Keratinocyte (primary cell): ENCODE measurements at regions not wholly inside any gene's neighbourhood (a gene's known extent, or its start where the extent isn't known, plus 50 kb on each side); places are given as distances from the start of the nearest gene placed in this dataset.

ENCODE experiments used
- DNase-seq: peaks from one replicate; pipeline ENCODE4 v3.0.0-alpha.2; 2011; ENCODE audit warnings: low read depth, missing footprints, low spot score
- FAIRE-seq: peaks from 2 replicates; lab custom pipeline; 2011; peaks lifted over from hg19 to GRCh38; lab: Jason Lieb, UNC
- H2AFZ ChIP-seq: 2 replicates; pipeline ENCODE4 v1.6.0; 2012; ENCODE audit warnings: low read length, control low read depth, inconsistent platforms; ENCODE audit not compliant: control insufficient read depth
- H3K27ac ChIP-seq: 2 replicates; pipeline ENCODE4 v1.5.1; 2011; ENCODE audit warnings: low read length; ENCODE audit not compliant: control insufficient read depth, insufficient read depth
- H3K27me3 ChIP-seq: 3 replicates; pipeline ENCODE4 v1.6.0; 2011; ENCODE audit warnings: low read length; ENCODE audit not compliant: control insufficient read depth, insufficient read depth; ENCODE audit errors: extremely low read depth
- H3K36me3 ChIP-seq, 2 experiments: 2 replicates in 1 of 2; 3 replicates in 1 of 2; pipeline ENCODE4 v1.5.1; 2011; ENCODE audit warnings: low read length in 2 of 2, mild to moderate bottlenecking in 1 of 2; ENCODE audit not compliant: control insufficient read depth in 2 of 2, insufficient read depth in 2 of 2; ENCODE audit errors: extremely low read depth in 1 of 2
- H3K4me1 ChIP-seq: 3 replicates; pipeline ENCODE4 v1.5.1; 2011; ENCODE audit warnings: low read length; ENCODE audit not compliant: control insufficient read depth, insufficient read depth; ENCODE audit errors: extremely low read depth
- H3K4me2 ChIP-seq: 3 replicates; pipeline ENCODE4 v1.6.0; 2011; ENCODE audit warnings: low read depth, low read length; ENCODE audit not compliant: control insufficient read depth, insufficient read depth; ENCODE audit errors: extremely low read depth
- H3K4me3 ChIP-seq, 3 experiments: fragments of 200-600 bp in 1 of 3; sonication (generic) in 1 of 3; 2 replicates in 2 of 3; 3 replicates in 1 of 3; pipeline ENCODE4 v1.5.1; 2011 to 2016; ENCODE audit warnings: low read length in 3 of 3, mild to moderate bottlenecking in 3 of 3, control low read depth in 2 of 3, inconsistent platforms in 1 of 3, low read depth in 1 of 3, mixed read lengths in 1 of 3, mixed run types in 1 of 3, moderate library complexity in 1 of 3; ENCODE audit not compliant: control insufficient read depth in 2 of 3, insufficient read depth in 2 of 3; ENCODE audit errors: extremely low read depth in 1 of 3
- H3K79me2 ChIP-seq: 2 replicates; pipeline ENCODE4 v1.6.0; 2012; ENCODE audit warnings: low read length; ENCODE audit not compliant: control insufficient read depth, insufficient read depth
- H3K9ac ChIP-seq: 3 replicates; pipeline ENCODE4 v1.6.0; 2011; ENCODE audit warnings: low read length; ENCODE audit not compliant: control insufficient read depth, insufficient read depth; ENCODE audit errors: extremely low read depth
- H3K9me1 ChIP-seq: 3 replicates; pipeline ENCODE4 v1.6.0; 2011; ENCODE audit warnings: low read length; ENCODE audit not compliant: control insufficient read depth, insufficient read depth; ENCODE audit errors: extremely low read depth
- H3K9me3 ChIP-seq: 2 replicates; pipeline ENCODE4 v1.5.1; 2012; ENCODE audit warnings: low read depth, low read length; ENCODE audit not compliant: control insufficient read depth
- H4K20me1 ChIP-seq: 3 replicates; pipeline ENCODE4 v1.6.0; 2011; ENCODE audit warnings: low read length; ENCODE audit not compliant: control insufficient read depth, insufficient read depth; ENCODE audit errors: extremely low read depth
- EZH2 ChIP-seq: IDR thresholded peaks from one replicate; pipeline ENCODE4 v1.6.1; 2012; ENCODE audit warnings: inconsistent platforms, mild to moderate bottlenecking, low read length, moderate library complexity
- dilution Hi-C: fragments of 300-500 bp; cut with MboI; formaldehyde crosslinking; loops from one replicate; pipeline ENCODE4 v1.7.0; 2020; ENCODE audit warnings: low sequenced_read_pairs; ENCODE audit not compliant: extremely low pct_ligation_motif_present
- TF ChIP-seq, protein P1 (sequence below), 3 experiments: IDR thresholded peaks in 1 of 3; conservative IDR thresholded peaks in 1 of 3; optimal IDR thresholded peaks in 1 of 3; 2 replicates in 2 of 3; 3 replicates in 1 of 3; pipeline versions ENCODE3 to v1.5.1; 2011; ENCODE audit warnings: low read length in 3 of 3, mild to moderate bottlenecking in 3 of 3, moderate library complexity in 2 of 3, control low read depth in 1 of 3, inconsistent platforms in 1 of 3; ENCODE audit not compliant: insufficient read depth in 2 of 3; ENCODE audit errors: extremely low read depth in 1 of 3

DNA sequence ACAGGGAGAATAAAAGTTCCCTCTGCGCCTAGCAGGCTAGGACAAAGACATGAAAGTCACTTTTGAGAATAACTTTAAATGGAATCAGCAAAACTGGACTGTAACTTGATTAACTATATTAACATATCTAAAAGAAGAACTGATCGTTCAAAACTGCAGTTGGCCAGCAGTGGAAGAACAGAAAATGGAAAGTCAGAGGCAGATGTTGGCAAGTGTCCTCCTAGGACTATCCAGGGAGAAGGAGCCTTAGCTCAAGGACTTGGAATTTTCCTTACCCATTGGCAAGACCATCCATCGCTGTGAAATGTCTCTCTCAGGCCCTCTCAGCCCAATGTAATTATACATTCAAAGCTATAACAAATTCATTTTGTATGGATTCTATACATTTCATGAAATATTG lies 419.7 kb downstream of the ATP23 start:
- TF ChIP-seq, protein P1, sequence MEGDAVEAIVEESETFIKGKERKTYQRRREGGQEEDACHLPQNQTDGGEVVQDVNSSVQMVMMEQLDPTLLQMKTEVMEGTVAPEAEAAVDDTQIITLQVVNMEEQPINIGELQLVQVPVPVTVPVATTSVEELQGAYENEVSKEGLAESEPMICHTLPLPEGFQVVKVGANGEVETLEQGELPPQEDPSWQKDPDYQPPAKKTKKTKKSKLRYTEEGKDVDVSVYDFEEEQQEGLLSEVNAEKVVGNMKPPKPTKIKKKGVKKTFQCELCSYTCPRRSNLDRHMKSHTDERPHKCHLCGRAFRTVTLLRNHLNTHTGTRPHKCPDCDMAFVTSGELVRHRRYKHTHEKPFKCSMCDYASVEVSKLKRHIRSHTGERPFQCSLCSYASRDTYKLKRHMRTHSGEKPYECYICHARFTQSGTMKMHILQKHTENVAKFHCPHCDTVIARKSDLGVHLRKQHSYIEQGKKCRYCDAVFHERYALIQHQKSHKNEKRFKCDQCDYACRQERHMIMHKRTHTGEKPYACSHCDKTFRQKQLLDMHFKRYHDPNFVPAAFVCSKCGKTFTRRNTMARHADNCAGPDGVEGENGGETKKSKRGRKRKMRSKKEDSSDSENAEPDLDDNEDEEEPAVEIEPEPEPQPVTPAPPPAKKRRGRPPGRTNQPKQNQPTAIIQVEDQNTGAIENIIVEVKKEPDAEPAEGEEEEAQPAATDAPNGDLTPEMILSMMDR (optimal IDR thresholded peaks at IDR 0.05 in 1 of 3, IDR thresholded peaks at IDR 0.05 in 1 of 3, conservative IDR thresholded peaks at IDR 0.05 in 1 of 3; ENCODE audit: extremely low read depth in 1 of 3, insufficient read depth in 2 of 3, low read length in 3 of 3): no peak
- TF ChIP-seq EZH2: no peak
- no peak for FAIRE-seq

DNA sequence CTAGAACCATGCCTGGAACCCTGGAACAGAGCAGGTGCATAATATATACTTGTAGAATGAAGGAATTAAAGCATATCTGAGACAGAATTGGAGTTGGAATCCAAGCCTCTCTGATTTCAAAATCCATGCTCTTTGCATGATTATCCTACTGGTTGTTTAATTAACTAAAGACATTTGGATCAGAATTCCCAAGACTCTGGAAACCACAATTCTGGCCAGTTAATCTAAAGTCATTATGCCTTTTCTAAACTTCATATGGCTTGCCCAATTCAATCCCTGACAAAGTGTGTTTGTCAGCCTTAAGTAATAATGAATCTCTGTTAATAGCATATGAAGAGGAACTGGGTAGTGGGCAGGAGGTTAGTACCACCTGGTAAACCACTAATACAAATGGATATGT lies 422.6 kb downstream of the ATP23 start:
- H3K79me2 ChIP-seq: no peaks in the 10 kb centered on the region
- no peak overlapping the region for H3K4me3 ChIP-seq
- H3K4me1 ChIP-seq: peaks cover 14% of the 10 kb centered on the region
- H3K27ac ChIP-seq: no peak overlapping the region
- DNase-seq (no peak), FAIRE-seq (no peak)
- no peaks in the 10 kb centered on the region for H4K20me1 ChIP-seq
- H3K4me2 ChIP-seq: no peak overlapping the region
- H3K36me3 ChIP-seq: no peaks in the 10 kb centered on the region
- H3K27me3 ChIP-seq: no peaks in the 10 kb centered on the region
- TF ChIP-seq, protein P1 (optimal IDR thresholded peaks at IDR 0.05 in 1 of 3, IDR thresholded peaks at IDR 0.05 in 1 of 3, conservative IDR thresholded peaks at IDR 0.05 in 1 of 3; ENCODE audit: extremely low read depth in 1 of 3, insufficient read depth in 2 of 3, low read length in 3 of 3): no peak
- TF ChIP-seq EZH2: no peak
- no peaks in the 10 kb centered on the region for H3K9me3 ChIP-seq
- dilution Hi-C loops: no loop called here
- no peak overlapping the region for H2AFZ ChIP-seq
- H3K9me1 ChIP-seq: no peaks in the 10 kb centered on the region
- no peak overlapping the region for H3K9ac ChIP-seq

More for the DNA sequence above, 419.7 kb downstream of the ATP23 start:
- H4K20me1 ChIP-seq: no peaks in the 10 kb centered on the region
- peaks cover 14% of the 10 kb centered on the region for H3K4me1 ChIP-seq
- no peak overlapping the region for H3K9ac ChIP-seq
- H3K9me1 ChIP-seq: no peaks in the 10 kb centered on the region
- dilution Hi-C loops: no loop called here
- H3K27me3 ChIP-seq: no peaks in the 10 kb centered on the region
- H3K4me2 ChIP-seq: no peak overlapping the region
- no peaks in the 10 kb centered on the region for H3K36me3 ChIP-seq
- H3K79me2 ChIP-seq: no peaks in the 10 kb centered on the region
- no peak overlapping the region for H3K4me3 ChIP-seq
- DNase-seq: no peak
- no peaks in the 10 kb centered on the region for H3K9me3 ChIP-seq
- H3K27ac ChIP-seq: no peak overlapping the region
- no peak overlapping the region for H2AFZ ChIP-seq
